NCI-H524 (cell line): ENCODE measurements at regions not wholly inside any gene's neighbourhood (a gene's known extent, or its start where the extent isn't known, plus 50 kb on each side); places are given as distances from the start of the nearest gene placed in this dataset.

ENCODE experiments used
- DNase-seq, 2 experiments: peaks; one replicate each; lab custom pipeline; 2025; lab: John Stamatoyannopoulos, UW

- no peak for DNase-seq
Observed at GRCh38 chr10:44242826-44243225, 142.1 kb downstream of the CXCL12 start.

- no peak for DNase-seq
Observed at GRCh38 chr10:44242091-44242490, 142.8 kb downstream of the CXCL12 start.

GRCh38 chr10:44240584-44241205 lies 144.2 kb downstream of the CXCL12 start:
- DNase-seq, result no peak

GRCh38 chr10:44238212-44238611 lies 146.7 kb downstream of the CXCL12 start:
- no peak for DNase-seq

- no peak for DNase-seq
Observed at GRCh38 chr10:44237364-44238049, 147.4 kb downstream of the CXCL12 start.

- DNase-seq, result no peak
Observed at GRCh38 chr10:44235363-44235762, 149.5 kb downstream of the CXCL12 start.

- DNase-seq, result no peak
Observed at GRCh38 chr10:44234483-44234875, 150.4 kb downstream of the CXCL12 start.

GRCh38 chr10:44233561-44234482 lies 151.1 kb downstream of the CXCL12 start:
- peak; percentile 56 to 68 for DNase-seq

GRCh38 chr10:44217274-44217820 lies 167.6 kb downstream of the CXCL12 start:
- DNase-seq, result no peak

GRCh38 chr10:44216073-44216472 lies 168.8 kb downstream of the CXCL12 start:
- DNase-seq, result no peak

GRCh38 chr10:44209811-44210210 lies 175.1 kb downstream of the CXCL12 start:
- no peak for DNase-seq

GRCh38 chr10:44207160-44207559 lies 177.7 kb downstream of the CXCL12 start:
- no peak for DNase-seq

- DNase-seq, result no peak
Observed at GRCh38 chr10:44206127-44206818, 178.6 kb downstream of the CXCL12 start.

GRCh38 chr10:44205067-44205466 lies 179.8 kb downstream of the CXCL12 start:
- DNase-seq, result no peak

GRCh38 chr10:44203535-44203934 lies 181.4 kb downstream of the CXCL12 start:
- DNase-seq, result no peak

GRCh38 chr10:44202952-44203351 lies 181.9 kb downstream of the CXCL12 start:
- DNase-seq, result no peak

GRCh38 chr10:44201656-44202055 lies 183.2 kb downstream of the CXCL12 start:
- DNase-seq, result peak in 1 of 2 experiments; percentile 22

- no peak for DNase-seq
Observed at GRCh38 chr10:44201011-44201410, 183.9 kb downstream of the CXCL12 start.

GRCh38 chr10:44199991-44200655 lies 184.8 kb downstream of the CXCL12 start:
- no peak for DNase-seq

- no peak for DNase-seq
Observed at GRCh38 chr10:44199267-44199666, 185.6 kb downstream of the CXCL12 start.

GRCh38 chr10:44198780-44199097 lies 186.2 kb downstream of the CXCL12 start:
- DNase-seq, result no peak
